ENCODE measurements at regions not wholly inside any gene's neighbourhood (a gene's known extent, or its start where the extent isn't known, plus 50 kb on each side); places are given as distances from the start of the nearest gene placed in this dataset.
"Not testable (repeated sequence)": the region's sequence is repeated elsewhere in the genome, so short reads cannot be mapped to it uniquely, and the experiment has no call there.

- Histone ChIP-seq H3K9me2 (replicated peaks; ENCODE audit: insufficient read depth, low read length) (no peaks in the 10 kb centered on the region), H2AFZ (ENCODE audit: low read length) (no peak overlapping the region), H4K20me1 (ENCODE audit: insufficient read depth, low read length) (no peaks in the 10 kb centered on the region), H3K4me2 (ENCODE audit: low read depth, low read length) (no peak overlapping the region), H3K79me2 (ENCODE audit: low read length) (no peaks in the 10 kb centered on the region), H3K4me3 (ENCODE audit: low read length) (no peak overlapping the region), H3K9ac (ENCODE audit: low read length) (no peak overlapping the region), H3K36me3 (replicated peaks; ENCODE audit: insufficient read depth, low read length) (no peaks in the 10 kb centered on the region), H3K4me1 (ENCODE audit: low read length) (no peaks in the 10 kb centered on the region), H3K9me3 (replicated peaks; ENCODE audit: insufficient read depth, low read length) (no peaks in the 10 kb centered on the region), H3F3A (ENCODE audit: insufficient read depth, low read length) (no peaks in the 10 kb centered on the region), H3K27ac (ENCODE audit: low read length) (no peak overlapping the region), H3K27me3 (replicated peaks; ENCODE audit: insufficient read depth, low read length) (no peaks in the 10 kb centered on the region)
- DNase-seq: no peak
- TF ChIP-seq CTCF (IDR thresholded peaks at IDR 0.05; ENCODE audit: low read length): no peak
These were observed 77.8 kb upstream of the EHBP1 start for GRCh38 chr2:62627667-62628066.

GRCh38 chr2:62624855-62625254, 80.7 kb upstream of the EHBP1 start:
- Histone ChIP-seq H4K20me1 (ENCODE audit: insufficient read depth, low read length) (no peaks in the 10 kb centered on the region), H2AFZ (ENCODE audit: low read length) (no peak overlapping the region), H3K9ac (ENCODE audit: low read length) (no peak overlapping the region), H3K27ac (ENCODE audit: low read length) (no peak overlapping the region), H3K4me3 (ENCODE audit: low read length) (no peak overlapping the region), H3K4me2 (ENCODE audit: low read depth, low read length) (no peak overlapping the region), H3K4me1 (ENCODE audit: low read length) (no peaks in the 10 kb centered on the region), H3K27me3 (replicated peaks; ENCODE audit: insufficient read depth, low read length) (no peaks in the 10 kb centered on the region), H3K9me2 (replicated peaks; ENCODE audit: insufficient read depth, low read length) (no peaks in the 10 kb centered on the region), H3F3A (ENCODE audit: insufficient read depth, low read length) (no peaks in the 10 kb centered on the region), H3K9me3 (replicated peaks; ENCODE audit: insufficient read depth, low read length) (no peaks in the 10 kb centered on the region), H3K79me2 (ENCODE audit: low read length) (no peaks in the 10 kb centered on the region), H3K36me3 (replicated peaks; ENCODE audit: insufficient read depth, low read length) (no peaks in the 10 kb centered on the region)
- TF ChIP-seq CTCF (IDR thresholded peaks at IDR 0.05; ENCODE audit: low read length): no peak
- TF ChIP-seq EZH2phosphoT487 (IDR thresholded peaks at IDR 0.05; ENCODE audit: low read length): no peak
- no peak for TF ChIP-seq EZH2 (optimal IDR thresholded peaks at IDR 0.05; ENCODE audit: low read depth, low read length)
- no peak for DNase-seq

GRCh38 chr2:62616486-62616885, 89.0 kb upstream of the EHBP1 start:
- H3K27ac ChIP-seq (ENCODE audit: low read length); H3K9me2 ChIP-seq (replicated peaks; ENCODE audit: insufficient read depth, low read length); DNase-seq; H3K36me3 ChIP-seq (replicated peaks; ENCODE audit: insufficient read depth, low read length); H3K4me1 ChIP-seq (ENCODE audit: low read length); H3K4me2 ChIP-seq (ENCODE audit: low read depth, low read length); H3K9me3 ChIP-seq (replicated peaks; ENCODE audit: insufficient read depth, low read length); H3K79me2 ChIP-seq (ENCODE audit: low read length); H3F3A ChIP-seq (ENCODE audit: insufficient read depth, low read length); H2AFZ ChIP-seq (ENCODE audit: low read length); H3K9ac ChIP-seq (ENCODE audit: low read length); H3K4me3 ChIP-seq (ENCODE audit: low read length); H3K27me3 ChIP-seq (replicated peaks; ENCODE audit: insufficient read depth, low read length); H4K20me1 ChIP-seq (ENCODE audit: insufficient read depth, low read length): not testable (repeated sequence)

GRCh38 chr2:62611854-62612253, 93.7 kb upstream of the EHBP1 start:
- H3K79me2 ChIP-seq (ENCODE audit: low read length): no peaks in the 10 kb centered on the region

GRCh38 chr2:62605471-62605870, 99.5 kb upstream of the TMEM17 start:
- not testable (repeated sequence) for H3K4me3 ChIP-seq (ENCODE audit: low read length); H2AFZ ChIP-seq (ENCODE audit: low read length); H3K9me2 ChIP-seq (replicated peaks; ENCODE audit: insufficient read depth, low read length); H3K79me2 ChIP-seq (ENCODE audit: low read length); H3K27ac ChIP-seq (ENCODE audit: low read length); H3K36me3 ChIP-seq (replicated peaks; ENCODE audit: insufficient read depth, low read length); H4K20me1 ChIP-seq (ENCODE audit: insufficient read depth, low read length); H3K4me2 ChIP-seq (ENCODE audit: low read depth, low read length); H3K4me1 ChIP-seq (ENCODE audit: low read length); H3F3A ChIP-seq (ENCODE audit: insufficient read depth, low read length); H3K9me3 ChIP-seq (replicated peaks; ENCODE audit: insufficient read depth, low read length); H3K27me3 ChIP-seq (replicated peaks; ENCODE audit: insufficient read depth, low read length); DNase-seq; H3K9ac ChIP-seq (ENCODE audit: low read length)

More at GRCh38 chr2:62611854-62612253, 93.7 kb upstream of the EHBP1 start:
- Histone ChIP-seq H3K9me3 (replicated peaks; ENCODE audit: insufficient read depth, low read length) (no peaks in the 10 kb centered on the region), H4K20me1 (ENCODE audit: insufficient read depth, low read length) (no peaks in the 10 kb centered on the region), H3K27me3 (replicated peaks; ENCODE audit: insufficient read depth, low read length) (no peaks in the 10 kb centered on the region), H3K9ac (ENCODE audit: low read length) (no peak overlapping the region), H3K4me3 (ENCODE audit: low read length) (no peak overlapping the region), H3K9me2 (replicated peaks; ENCODE audit: insufficient read depth, low read length) (no peaks in the 10 kb centered on the region), H3K4me2 (ENCODE audit: low read depth, low read length) (no peak overlapping the region), H3K27ac (ENCODE audit: low read length) (no peak overlapping the region), H3F3A (ENCODE audit: insufficient read depth, low read length) (no peaks in the 10 kb centered on the region), H3K36me3 (replicated peaks; ENCODE audit: insufficient read depth, low read length) (no peaks in the 10 kb centered on the region), H2AFZ (ENCODE audit: low read length) (no peak overlapping the region), H3K4me1 (ENCODE audit: low read length) (no peaks in the 10 kb centered on the region)
- DNase-seq: no peak
- TF ChIP-seq CTCF (IDR thresholded peaks at IDR 0.05; ENCODE audit: low read length) (no peak), EZH2phosphoT487 (IDR thresholded peaks at IDR 0.05; ENCODE audit: low read length) (no peak), EZH2 (optimal IDR thresholded peaks at IDR 0.05; ENCODE audit: low read depth, low read length) (no peak)

Data from MM.1S (cell line).